CD14-positive monocyte (primary cell): ENCODE measurements at regions not wholly inside any gene's neighbourhood (a gene's known extent, or its start where the extent isn't known, plus 50 kb on each side); places are given as distances from the start of the nearest gene placed in this dataset.
"Not testable (repeated sequence)": the region's sequence is repeated elsewhere in the genome, so short reads cannot be mapped to it uniquely, and the experiment has no call there.

Experiments used
- DNase-seq, 3 donors: peaks; one replicate each; pipeline ENCODE4 v3.0.0-alpha.2; 2011 to 2022
- H2AFZ ChIP-seq: 2 replicates; pipeline ENCODE4 v1.6.0; 2012; ENCODE audit warnings: mild to moderate bottlenecking, low read depth, low read length, inconsistent platforms; ENCODE audit not compliant: insufficient read depth, poor library complexity, severe bottlenecking
- H3K27ac ChIP-seq, 2 donors: 1 replicate in 1 of 2; 2 replicates in 1 of 2; pipeline ENCODE4 v1.5.1; 2012 to 2013; ENCODE audit warnings: low read length in 2 of 2, control low read depth in 1 of 2, inconsistent platforms in 1 of 2, low read depth in 1 of 2, mild to moderate bottlenecking in 1 of 2
- H3K27me3 ChIP-seq, 2 donors: one replicate each; pipeline versions ENCODE4 v1.6.0 to v1.6.1; 2011 to 2013; ENCODE audit warnings: low read length in 2 of 2; ENCODE audit not compliant: control insufficient read depth in 2 of 2, insufficient read depth in 2 of 2
- H3K36me3 ChIP-seq, 2 donors: replicated peaks in 1 of 2; 1 replicate in 1 of 2; 2 replicates in 1 of 2; pipeline versions ENCODE4 v1.5.1 to v1.6.1; 2012 to 2013; ENCODE audit warnings: low read length in 2 of 2, control low read depth in 1 of 2, inconsistent platforms in 1 of 2, mild to moderate bottlenecking in 1 of 2; ENCODE audit not compliant: insufficient read depth in 2 of 2, control insufficient read depth in 1 of 2
- H3K4me1 ChIP-seq, 2 donors: 1 replicate in 1 of 2; 2 replicates in 1 of 2; pipeline versions ENCODE4 v1.5.1 to v1.6.1; 2012 to 2013; ENCODE audit warnings: low read length in 2 of 2, control low read depth in 1 of 2, inconsistent platforms in 1 of 2, mild to moderate bottlenecking in 1 of 2, moderate library complexity in 1 of 2; ENCODE audit not compliant: insufficient read depth in 2 of 2, control insufficient read depth in 1 of 2
- H3K4me2 ChIP-seq: replicated peaks from 2 replicates; pipeline ENCODE3; 2012; ENCODE audit warnings: low read length, moderate library complexity, mild to moderate bottlenecking; ENCODE audit not compliant: poor library complexity, severe bottlenecking; ENCODE audit errors: extremely low read depth
- H3K4me3 ChIP-seq, 3 experiments: fragments of 200-600 bp in 1 of 3; sonication (generic) in 1 of 3; replicated peaks in 1 of 3; 1 replicate in 2 of 3; 2 replicates in 1 of 3; pipeline ENCODE4 v1.5.1; 2011 to 2013; ENCODE audit warnings: low read length in 3 of 3, mild to moderate bottlenecking in 3 of 3, control low read depth in 2 of 3, low read depth in 2 of 3, inconsistent platforms in 1 of 3, moderate library complexity in 1 of 3
- H3K79me2 ChIP-seq: 2 replicates; pipeline ENCODE4 v1.6.0; 2012; ENCODE audit warnings: mild to moderate bottlenecking, control low read depth, inconsistent platforms, low read length, moderate library complexity; ENCODE audit not compliant: insufficient read depth
- H3K9ac ChIP-seq: 2 replicates; pipeline ENCODE4 v1.6.0; 2017; ENCODE audit warnings: low read length, mild to moderate bottlenecking; ENCODE audit not compliant: insufficient read depth, poor library complexity, severe bottlenecking
- H3K9me3 ChIP-seq, 2 donors: replicated peaks in 1 of 2; 1 replicate in 1 of 2; 2 replicates in 1 of 2; pipeline versions ENCODE4 v1.5.1 to v1.6.1; 2012 to 2013; ENCODE audit warnings: low read length in 2 of 2, control low read depth in 1 of 2; ENCODE audit not compliant: control insufficient read depth in 1 of 2, insufficient read depth in 1 of 2
- H4K20me1 ChIP-seq: 2 replicates; pipeline ENCODE4 v1.6.0; 2012; ENCODE audit warnings: mild to moderate bottlenecking, low read length, control low read depth, moderate library complexity; ENCODE audit not compliant: insufficient read depth
- H3K27ac Mint-ChIP-seq, 7 donors: one replicate each; pipeline ENCODE4 v1.8.0; 2020; ENCODE audit warnings: mild to moderate bottlenecking in 7 of 7, mixed read lengths in 7 of 7, moderate library complexity in 6 of 7, inconsistent platforms in 2 of 7
- H3K27me3 Mint-ChIP-seq, 3 donors: one replicate each; pipeline ENCODE4 v1.8.0; 2021 to 2022; ENCODE audit warnings: low read depth in 3 of 3, mild to moderate bottlenecking in 3 of 3, mixed read lengths in 3 of 3, moderate library complexity in 3 of 3, inconsistent platforms in 1 of 3
- H3K36me3 Mint-ChIP-seq, 2 donors: one replicate each; pipeline ENCODE4 v1.8.0; 2020; ENCODE audit warnings: mixed read lengths in 2 of 2, inconsistent platforms in 1 of 2, mild to moderate bottlenecking in 1 of 2
- H3K4me1 Mint-ChIP-seq: one replicate; pipeline ENCODE4 v1.8.0; 2020; ENCODE audit warnings: mild to moderate bottlenecking, mixed read lengths
- H3K4me3 Mint-ChIP-seq, 2 donors: one replicate each; pipeline ENCODE4 v1.8.0; 2020; ENCODE audit warnings: mild to moderate bottlenecking in 2 of 2, mixed read lengths in 2 of 2, moderate library complexity in 1 of 2
- H3K9me3 Mint-ChIP-seq, 7 donors: one replicate each; pipeline ENCODE4 v1.8.0; 2020 to 2022; ENCODE audit warnings: mixed read lengths in 7 of 7, mild to moderate bottlenecking in 6 of 7, moderate library complexity in 6 of 7, inconsistent platforms in 2 of 7
- WGBS: methylation state at CpG from one replicate; pipeline ENCODE4 v1.1.5; 2013; ENCODE audit warnings: missing lambda C conversion rate; ENCODE audit not compliant: insufficient coverage; 5-methylcytosine and 5-hydroxymethylcytosine counted together
- intact Hi-C, 2 donors: fragments of 100-400 bp; cut with micrococcal nuclease; formaldehyde crosslinking; loops; one replicate each; pipeline versions ENCODE4 v1.15.0 to v1.15.1; 2023
- TF ChIP-seq, protein P1 (sequence below): fragments of 200-600 bp; IDR thresholded peaks from one replicate; pipeline ENCODE4 v1.8.0; 2022; ENCODE audit warnings: antibody characterized with exemption, mild to moderate bottlenecking

GRCh38 chr2:47728551-47728950 is 54.4 kb upstream of the MSH6 start:
- H3K79me2 ChIP-seq: no peaks in the 10 kb centered on the region
- Mint-ChIP-seq H3K27me3 (no peaks in the 10 kb centered on the region), H3K4me1 (peaks cover 5% of the 10 kb centered on the region), H3K9me3 (peaks cover 0 to 16% (median 2%) of the 10 kb centered on the region in 7 donors), H3K36me3 (no peaks in the 10 kb centered on the region), H3K4me3 (no peak overlapping the region), H3K27ac (no peak overlapping the region)
- no peak for DNase-seq
- no peaks in the 10 kb centered on the region for H4K20me1 ChIP-seq
- TF ChIP-seq, protein P1, sequence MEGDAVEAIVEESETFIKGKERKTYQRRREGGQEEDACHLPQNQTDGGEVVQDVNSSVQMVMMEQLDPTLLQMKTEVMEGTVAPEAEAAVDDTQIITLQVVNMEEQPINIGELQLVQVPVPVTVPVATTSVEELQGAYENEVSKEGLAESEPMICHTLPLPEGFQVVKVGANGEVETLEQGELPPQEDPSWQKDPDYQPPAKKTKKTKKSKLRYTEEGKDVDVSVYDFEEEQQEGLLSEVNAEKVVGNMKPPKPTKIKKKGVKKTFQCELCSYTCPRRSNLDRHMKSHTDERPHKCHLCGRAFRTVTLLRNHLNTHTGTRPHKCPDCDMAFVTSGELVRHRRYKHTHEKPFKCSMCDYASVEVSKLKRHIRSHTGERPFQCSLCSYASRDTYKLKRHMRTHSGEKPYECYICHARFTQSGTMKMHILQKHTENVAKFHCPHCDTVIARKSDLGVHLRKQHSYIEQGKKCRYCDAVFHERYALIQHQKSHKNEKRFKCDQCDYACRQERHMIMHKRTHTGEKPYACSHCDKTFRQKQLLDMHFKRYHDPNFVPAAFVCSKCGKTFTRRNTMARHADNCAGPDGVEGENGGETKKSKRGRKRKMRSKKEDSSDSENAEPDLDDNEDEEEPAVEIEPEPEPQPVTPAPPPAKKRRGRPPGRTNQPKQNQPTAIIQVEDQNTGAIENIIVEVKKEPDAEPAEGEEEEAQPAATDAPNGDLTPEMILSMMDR: no peak
- H3K4me3 ChIP-seq: no peak overlapping the region
- no peaks in the 10 kb centered on the region for H3K36me3 ChIP-seq
- no peaks in the 10 kb centered on the region for H3K4me1 ChIP-seq
- no peak overlapping the region for H3K9ac ChIP-seq
- intact Hi-C loops: no loop called here
- no peak overlapping the region for H3K27ac ChIP-seq
- no peaks in the 10 kb centered on the region for H3K27me3 ChIP-seq
- H3K4me2 ChIP-seq: no peak overlapping the region
- 100% methylated on average over 2 of the region's 4 CpGs for WGBS
- H3K9me3 ChIP-seq: no peaks in the 10 kb centered on the region
- no peak overlapping the region for H2AFZ ChIP-seq

DNA sequence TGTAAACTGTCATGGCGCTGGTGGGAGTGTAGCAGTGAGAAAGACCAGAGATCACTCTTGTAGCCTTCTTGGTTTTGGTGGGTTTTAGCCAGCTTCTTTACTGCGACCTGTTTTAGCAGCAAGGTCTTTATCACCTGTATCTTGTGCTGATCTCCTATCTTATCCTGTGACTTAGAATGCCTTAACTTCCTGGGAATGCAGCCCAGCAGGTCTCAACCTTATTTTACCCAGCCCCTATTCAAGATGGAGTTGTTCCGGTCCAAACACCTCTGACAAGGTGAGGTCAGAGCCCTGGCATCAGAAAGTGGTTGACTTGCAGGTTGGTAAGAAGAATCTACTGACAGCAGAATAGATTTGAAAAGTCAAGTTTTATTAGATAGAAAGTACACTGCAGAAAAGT is 55.0 kb upstream of the MSH6 start:
- no peak overlapping the region for H3K4me3 Mint-ChIP-seq

DNA sequence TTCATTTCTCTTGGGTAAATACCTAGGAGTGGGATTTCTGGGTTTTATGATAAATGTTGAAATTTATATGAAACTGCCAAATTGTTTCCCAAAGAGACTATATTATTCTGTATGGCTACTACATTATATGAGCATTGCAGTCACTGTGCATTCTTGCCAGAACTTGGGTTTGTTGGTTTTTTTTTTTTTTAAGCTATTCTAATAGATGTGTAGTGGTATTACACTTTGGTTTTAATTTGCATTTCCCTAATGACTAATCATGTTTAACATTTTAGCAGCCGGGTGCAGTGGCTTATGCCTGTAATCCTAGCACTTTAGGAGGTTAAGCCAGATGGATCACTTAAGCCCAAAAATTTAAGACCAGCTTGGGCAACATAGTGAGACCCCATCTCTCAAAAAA is 56.0 kb upstream of the MSH6 start:
- H3K4me1 ChIP-seq, H3K27me3 ChIP-seq, H3K4me2 ChIP-seq, DNase-seq, H3K36me3 Mint-ChIP-seq, H3K36me3 ChIP-seq, H4K20me1 ChIP-seq, H3K27me3 Mint-ChIP-seq, H3K4me1 Mint-ChIP-seq, H3K4me3 Mint-ChIP-seq, H3K9me3 ChIP-seq, intact Hi-C loops, H3K27ac ChIP-seq, H2AFZ ChIP-seq, H3K4me3 ChIP-seq, H3K79me2 ChIP-seq, H3K9ac ChIP-seq: not testable (repeated sequence)
- peaks cover 0 to 17% (median 2%) of the 10 kb centered on the region in 7 donors for H3K9me3 Mint-ChIP-seq
- no CpG with 5 or more reads among the region's 1 CpG for WGBS
- H3K27ac Mint-ChIP-seq: peak overlapping the region in 1 of 7 donors; percentile 20

More for the DNA sequence above, 55.0 kb upstream of the MSH6 start:
- H3K4me1 Mint-ChIP-seq: peaks cover 5% of the 10 kb centered on the region
- intact Hi-C loops: no loop called here
- Histone ChIP-seq H3K4me2 (no peak overlapping the region), H3K36me3 (no peaks in the 10 kb centered on the region), H3K79me2 (no peaks in the 10 kb centered on the region), H3K9me3 (no peaks in the 10 kb centered on the region), H4K20me1 (no peaks in the 10 kb centered on the region), H3K4me3 (no peak overlapping the region), H3K9ac (no peak overlapping the region), H3K27ac (no peak overlapping the region), H2AFZ (no peak overlapping the region), H3K27me3 (no peaks in the 10 kb centered on the region), H3K4me1 (no peaks in the 10 kb centered on the region)
- peaks cover 0 to 17% (median 2%) of the 10 kb centered on the region in 7 donors for H3K9me3 Mint-ChIP-seq
- H3K36me3 Mint-ChIP-seq: no peaks in the 10 kb centered on the region
- no peak overlapping the region for H3K27ac Mint-ChIP-seq
- TF ChIP-seq, protein P1: no peak
- no peak for DNase-seq
- 100% methylated on average over 1 of the region's 3 CpGs for WGBS
- no peaks in the 10 kb centered on the region for H3K27me3 Mint-ChIP-seq
